H1 (cell line): ENCODE measurements at regions not wholly inside any gene's neighbourhood (a gene's known extent, or its start where the extent isn't known, plus 50 kb on each side); places are given as distances from the start of the nearest gene placed in this dataset.

Experiments used
- CTCF ChIA-PET: fragments of 300-600 bp; sonication (Branson Sonifier 250); formaldehyde crosslinking; loops from one replicate; lab custom pipeline; 2021; ENCODE audit not compliant: partially characterized antibody; lab: Charles Lee
- POLR2A ChIA-PET: fragments of 300-600 bp; sonication (Branson Sonifier 250); formaldehyde crosslinking; loops from one replicate; lab custom pipeline; 2021; ENCODE audit warnings: inconsistent platforms; ENCODE audit not compliant: partially characterized antibody; lab: Charles Lee
- DNase-seq, 2 experiments: peaks; one replicate each; pipeline versions ENCODE4 v3.0.0 to v3.0.0-alpha.2; 2010 to 2022; ENCODE audit warnings: low spot score in 2 of 2, low read depth in 1 of 2, mixed read lengths in 1 of 2
- FAIRE-seq: peaks from 2 replicates; lab custom pipeline; 2011; peaks lifted over from hg19 to GRCh38; lab: Jason Lieb, UNC
- H2AFZ ChIP-seq: 2 replicates; pipeline ENCODE4 v1.8.1; 2012; ENCODE audit warnings: low read length, inconsistent platforms
- H2AK5ac ChIP-seq: 2 replicates; pipeline ENCODE4 v1.6.1; 2013; ENCODE audit warnings: low read depth, low read length
- H2BK120ac ChIP-seq: replicated peaks from 2 replicates; pipeline ENCODE3; 2013; ENCODE audit warnings: low read depth, low read length, inconsistent platforms
- H2BK12ac ChIP-seq: 2 replicates; pipeline ENCODE4 v1.6.1; 2013; ENCODE audit warnings: low read depth, low read length
- H2BK15ac ChIP-seq: 2 replicates; pipeline ENCODE4 v1.6.1; 2013; ENCODE audit warnings: low read length
- H2BK20ac ChIP-seq: 2 replicates; pipeline ENCODE4 v1.6.1; 2013; ENCODE audit warnings: low read length
- H2BK5ac ChIP-seq: 2 replicates; pipeline ENCODE4 v1.6.1; 2013; ENCODE audit warnings: low read depth, low read length
- H3K14ac ChIP-seq: 2 replicates; pipeline ENCODE4 v1.6.1; 2013; ENCODE audit warnings: inconsistent platforms; ENCODE audit not compliant: insufficient read length
- H3K18ac ChIP-seq: 2 replicates; pipeline ENCODE4 v1.6.1; 2013; ENCODE audit warnings: low read length; ENCODE audit errors: extremely low read depth
- H3K23ac ChIP-seq: 2 replicates; pipeline ENCODE4 v1.6.1; 2013; ENCODE audit warnings: inconsistent platforms; ENCODE audit not compliant: insufficient read length
- H3K23me2 ChIP-seq: 2 replicates; pipeline ENCODE4 v1.6.1; 2013; ENCODE audit warnings: low read depth, low read length
- H3K27ac ChIP-seq: 2 replicates; pipeline ENCODE4 v1.6.1; 2011; ENCODE audit warnings: low read depth, low read length, inconsistent platforms
- H3K27me3 ChIP-seq, 4 experiments: replicated peaks in 1 of 4; 1 replicate in 1 of 4; 2 replicates in 3 of 4; pipeline versions ENCODE4 v1.6.1 to v1.8.1; 2011 to 2013; ENCODE audit warnings: low read length in 3 of 4, mild to moderate bottlenecking in 3 of 4, inconsistent platforms in 2 of 4, mixed read lengths in 2 of 4, moderate library complexity in 1 of 4; ENCODE audit not compliant: control insufficient read depth in 3 of 4, insufficient read depth in 3 of 4; ENCODE audit errors: extremely low read depth in 1 of 4
- H3K36me3 ChIP-seq, 4 experiments: 2 replicates each; pipeline versions ENCODE4 v1.6.1 to v1.8.1; 2011 to 2013; ENCODE audit warnings: mild to moderate bottlenecking in 4 of 4, low read length in 3 of 4, moderate library complexity in 2 of 4, control low read depth in 1 of 4, inconsistent platforms in 1 of 4; ENCODE audit not compliant: insufficient read depth in 4 of 4, control insufficient read depth in 2 of 4
- H3K4ac ChIP-seq: replicated peaks from 2 replicates; pipeline ENCODE3; 2013; ENCODE audit warnings: low read length, low read depth, mixed read lengths, inconsistent platforms; ENCODE audit not compliant: insufficient read length
- H3K4me1 ChIP-seq, 4 experiments: replicated peaks in 1 of 4; 1 replicate in 1 of 4; 2 replicates in 3 of 4; pipeline versions ENCODE4 v1.6.1 to v1.8.1; 2011 to 2013; ENCODE audit warnings: low read length in 3 of 4, inconsistent platforms in 2 of 4, mixed read lengths in 1 of 4; ENCODE audit not compliant: insufficient read depth in 4 of 4, control insufficient read depth in 3 of 4
- H3K4me2 ChIP-seq, 2 experiments: 2 replicates each; pipeline versions ENCODE4 v1.6.1 to v1.8.1; 2011 to 2013; ENCODE audit warnings: low read depth in 2 of 2, low read length in 2 of 2, control low read depth in 1 of 2, inconsistent platforms in 1 of 2, mild to moderate bottlenecking in 1 of 2; ENCODE audit not compliant: insufficient read depth in 1 of 2
- H3K4me3 ChIP-seq, 4 experiments: fragments of 200-600, 300-600 bp in 1 of 4; sonication (generic), shearing (Covaris generic), sonication (Bioruptor Twin) in 1 of 4; 2 replicates each; pipeline versions ENCODE4 v1.5.1 to v1.8.1; 2011 to 2016; ENCODE audit warnings: low read length in 4 of 4, low read depth in 3 of 4, control low read depth in 2 of 4, inconsistent platforms in 2 of 4, mild to moderate bottlenecking in 2 of 4, mixed read lengths in 1 of 4, moderate library complexity in 1 of 4; ENCODE audit not compliant: insufficient read depth in 2 of 4; ENCODE audit errors: extremely low read depth in 1 of 4
- H3K56ac ChIP-seq: replicated peaks from 2 replicates; pipeline ENCODE3; 2013; ENCODE audit warnings: low read depth, mild to moderate bottlenecking, mixed read lengths, low read length, inconsistent platforms; ENCODE audit not compliant: insufficient read length
- H3K79me1 ChIP-seq: 2 replicates; pipeline ENCODE4 v1.6.1; 2013; ENCODE audit warnings: low read depth, low read length, control low read depth
- H3K79me2 ChIP-seq, 2 experiments: 2 replicates each; pipeline versions ENCODE4 v1.6.1 to v1.8.1; 2012 to 2013; ENCODE audit warnings: low read length in 2 of 2, mild to moderate bottlenecking in 2 of 2, inconsistent platforms in 1 of 2; ENCODE audit not compliant: insufficient read depth in 2 of 2, control insufficient read depth in 1 of 2
- H3K9ac ChIP-seq, 4 experiments: replicated peaks in 1 of 4; 1 replicate in 1 of 4; 2 replicates in 3 of 4; pipeline versions ENCODE4 v1.6.1 to v1.8.1; 2011 to 2013; ENCODE audit warnings: low read depth in 3 of 4, low read length in 3 of 4, control low read depth in 2 of 4, mild to moderate bottlenecking in 2 of 4, moderate library complexity in 2 of 4, inconsistent platforms in 1 of 4; ENCODE audit errors: extremely low read depth in 1 of 4
- H3K9me3 ChIP-seq, 2 experiments: 2 replicates each; pipeline versions ENCODE4 v1.6.1 to v1.8.1; 2012 to 2013; ENCODE audit warnings: mild to moderate bottlenecking in 2 of 2, moderate library complexity in 2 of 2, control low read depth in 1 of 2, inconsistent platforms in 1 of 2, low read depth in 1 of 2, low read length in 1 of 2, mixed read lengths in 1 of 2; ENCODE audit not compliant: insufficient read depth in 2 of 2
- H4K20me1 ChIP-seq, 2 experiments: replicated peaks in 1 of 2; 2 replicates each; pipeline versions ENCODE3 to v1.8.1; 2011 to 2013; ENCODE audit warnings: inconsistent platforms in 2 of 2, low read length in 2 of 2, mild to moderate bottlenecking in 1 of 2; ENCODE audit not compliant: insufficient read depth in 2 of 2, control insufficient read depth in 1 of 2
- H4K5ac ChIP-seq: 2 replicates; pipeline ENCODE4 v1.6.1; 2013; ENCODE audit warnings: low read length, low read depth, mixed read lengths, inconsistent platforms; ENCODE audit not compliant: insufficient read length
- H4K8ac ChIP-seq: 2 replicates; pipeline ENCODE4 v1.8.0; 2013; ENCODE audit warnings: mild to moderate bottlenecking, moderate library complexity, low read length, inconsistent platforms; ENCODE audit not compliant: insufficient read depth; ENCODE audit errors: extremely low read depth
- H4K91ac ChIP-seq: replicated peaks from 2 replicates; pipeline ENCODE3; 2013; ENCODE audit warnings: low read length, mixed read lengths, inconsistent platforms; ENCODE audit not compliant: insufficient read length
- NRF1 ChIP-seq: IDR thresholded peaks from 2 replicates; pipeline ENCODE4 v1.6.1; 2011; ENCODE audit warnings: mild to moderate bottlenecking, low read depth, low read length, improper control_type of control experiment
- WGBS, 2 experiments: shearing (Covaris generic) in 1 of 2; methylation state at CpG; one replicate each; pipeline versions ENCODE4 v1.1.6 to v1.1.7; 2013 to 2015; ENCODE audit warnings: low lambda C conversion rate in 2 of 2, mixed read lengths in 2 of 2, inconsistent platforms in 1 of 2, low coverage in 1 of 2, missing lambda C conversion rate in 1 of 2; ENCODE audit not compliant: insufficient replicate concordance in 2 of 2, insufficient coverage in 1 of 2, insufficient read length in 1 of 2; ENCODE audit errors: extremely low coverage in 1 of 2, missing lambda C conversion rate in 1 of 2; 5-methylcytosine and 5-hydroxymethylcytosine counted together

DNA sequence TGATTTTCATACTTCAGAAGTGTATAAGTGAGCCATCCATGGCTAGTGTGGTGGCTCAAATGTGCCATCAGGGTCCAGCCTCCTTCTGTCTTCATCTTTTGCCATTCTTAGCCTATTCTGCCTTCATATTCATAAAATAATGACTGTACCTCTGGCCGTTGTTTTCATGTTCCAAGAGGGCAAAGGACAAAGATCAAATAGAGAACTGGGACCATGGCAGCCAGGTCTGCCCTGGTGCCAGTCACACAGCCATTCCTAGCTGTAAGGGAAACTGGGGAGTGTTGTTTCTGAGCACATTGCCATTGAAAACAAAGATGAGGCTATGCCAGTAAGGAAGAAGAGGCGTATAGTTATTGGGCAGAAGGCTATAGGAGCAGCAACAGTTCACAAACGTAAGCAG is 518.6 kb downstream of the TFAP2B start:
- no peak for FAIRE-seq
- no peaks in the 10 kb centered on the region for H3K79me1 ChIP-seq
- TF ChIP-seq NRF1: no peak
- H2BK12ac ChIP-seq: no peak overlapping the region
- no peak overlapping the region for H4K91ac ChIP-seq
- H3K4ac ChIP-seq: no peak overlapping the region
- H3K4me1 ChIP-seq: peaks cover 0 to 5% (median 2%) of the 10 kb centered on the region in 4 experiments; a peak in 4 of 7 replicates
- H3K27me3 ChIP-seq: no peaks in the 10 kb centered on the region
- H4K5ac ChIP-seq: no peak overlapping the region
- H3K56ac ChIP-seq: no peak overlapping the region
- no peak overlapping the region for H3K14ac ChIP-seq
- no peak overlapping the region for H2AFZ ChIP-seq
- H3K79me2 ChIP-seq: no peaks in the 10 kb centered on the region
- H3K27ac ChIP-seq: no peak overlapping the region
- no peak overlapping the region; the same call in 1 of the 2 replicates for H2BK15ac ChIP-seq
- no peak overlapping the region for H4K8ac ChIP-seq
- H3K4me2 ChIP-seq: no peak overlapping the region
- WGBS, 2 experiments: 90% methylated on average over 3 of the region's 3 CpGs; no CpG with 5 or more reads in 1 of the 2 experiments
- H3K36me3 ChIP-seq: no peaks in the 10 kb centered on the region
- H4K20me1 ChIP-seq: no peaks in the 10 kb centered on the region
- no peaks in the 10 kb centered on the region for H3K9me3 ChIP-seq
- no peak for DNase-seq
- H3K23me2 ChIP-seq: no peaks in the 10 kb centered on the region
- CTCF ChIA-PET: interaction anchor here (2.1 to 3.9 kb wide), 2 partner anchors 13 to 14 kb away, joined by 5 to 13 read pairs; no protein-coding TSS in a partner anchor
- no peak overlapping the region for H3K4me3 ChIP-seq
- no peak overlapping the region for H3K18ac ChIP-seq
- H2BK120ac ChIP-seq: no peak overlapping the region
- H2AK5ac ChIP-seq: no peak overlapping the region
- POLR2A ChIA-PET: no interaction called here
- H3K23ac ChIP-seq: no peak overlapping the region
- no peak overlapping the region for H3K9ac ChIP-seq
- no peak overlapping the region for H2BK20ac ChIP-seq
- no peak overlapping the region for H2BK5ac ChIP-seq
